HG03066 (cell line): ENCODE measurements at regions not wholly inside any gene's neighbourhood (a gene's known extent, or its start where the extent isn't known, plus 50 kb on each side); places are given as distances from the start of the nearest gene placed in this dataset.

Source experiments
- ATAC-seq: cut with Tn5 transposase; IDR thresholded peaks from one replicate; pipeline ENCODE4 v1.9.1; 2021; ENCODE audit warnings: low read depth; ENCODE audit not compliant: unreplicated experiment

- ATAC-seq = no peak
Observed at GRCh38 chr14:97027256-97027999, 230.2 kb downstream of the VRK1 start.

GRCh38 chr14:97028382-97028781, 231.2 kb downstream of the VRK1 start:
- ATAC-seq = no peak

DNA sequence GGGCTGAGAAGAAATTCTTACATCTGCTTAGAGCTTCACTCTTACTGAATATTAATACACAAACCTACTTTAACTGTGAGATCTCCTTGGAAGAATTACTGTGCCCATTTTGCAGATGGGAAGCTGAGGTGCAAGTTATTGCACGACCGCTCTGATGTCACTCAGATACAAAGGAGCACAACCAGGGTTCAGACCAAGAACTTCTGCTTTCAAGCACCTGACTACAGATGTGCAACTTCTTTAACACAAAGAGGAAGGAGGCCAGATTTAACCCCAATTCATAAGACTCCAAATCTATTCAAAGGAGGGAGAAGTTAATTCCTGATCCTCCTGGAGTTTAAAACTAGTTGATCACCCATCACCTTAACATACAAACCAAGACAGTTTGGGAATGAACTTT, 232.6 kb downstream of the VRK1 start:
- no peak for ATAC-seq

GRCh38 chr14:97031530-97031929, 234.3 kb downstream of the VRK1 start:
- no peak for ATAC-seq

- ATAC-seq = no peak
Observed at GRCh38 chr14:97033556-97034081, 236.4 kb downstream of the VRK1 start.

DNA sequence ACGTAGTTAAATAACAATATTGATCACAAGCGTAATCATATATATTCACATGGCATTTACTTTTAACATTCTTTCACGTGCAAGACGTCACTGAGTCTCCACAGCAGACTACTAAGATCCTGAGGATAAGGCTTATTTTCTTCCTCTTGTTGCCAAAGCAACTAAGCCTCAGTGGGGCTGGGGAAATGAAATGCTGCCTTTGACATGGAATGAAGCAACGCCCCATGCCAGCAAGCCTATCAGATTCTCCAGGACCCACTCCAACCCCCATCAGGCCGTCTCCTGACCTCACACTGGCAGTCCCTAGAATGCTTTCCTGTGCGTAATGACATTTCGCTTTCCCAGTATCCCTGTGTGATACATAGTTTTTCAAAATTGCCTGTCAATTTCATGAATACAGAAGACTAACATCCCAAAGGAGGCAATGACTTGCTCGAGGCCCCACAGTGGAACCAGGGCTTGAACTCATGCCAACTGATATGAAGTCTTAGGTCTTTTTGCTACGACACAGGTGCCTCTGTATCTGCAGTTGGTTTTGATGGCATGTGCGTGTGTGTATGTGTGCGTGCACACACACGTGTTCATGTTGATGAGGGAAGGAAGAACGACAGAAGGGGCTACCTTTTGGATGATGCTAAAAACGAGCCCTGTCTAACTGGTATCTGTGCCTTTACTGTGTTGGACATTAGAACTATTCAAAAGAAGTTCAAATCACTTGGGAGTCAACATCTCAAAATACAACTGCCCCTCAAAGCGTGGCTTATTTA, 239.1 kb downstream of the VRK1 start:
- no peak for ATAC-seq

GRCh38 chr14:97039717-97040363, 242.7 kb downstream of the VRK1 start:
- ATAC-seq = no peak

DNA sequence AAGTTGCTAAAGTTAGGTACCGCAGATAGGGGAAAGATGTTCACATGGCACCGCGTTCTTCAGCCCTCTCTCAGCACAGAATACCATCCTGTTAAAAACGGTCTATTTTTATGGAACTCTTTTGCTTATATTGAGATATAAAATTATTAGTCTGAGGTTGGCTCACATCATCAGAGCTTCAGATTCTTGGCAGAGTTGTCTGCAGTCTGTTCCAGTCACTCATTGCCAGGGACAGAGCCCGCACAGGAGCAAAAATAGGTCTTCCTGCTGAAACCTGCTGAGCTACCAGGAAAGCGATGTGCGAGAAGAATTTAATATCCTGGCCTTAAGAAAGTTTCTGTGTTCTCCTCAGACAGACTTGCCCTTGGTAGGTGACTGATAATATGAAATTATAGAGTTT, 249.8 kb downstream of the VRK1 start:
- no peak for ATAC-seq

DNA sequence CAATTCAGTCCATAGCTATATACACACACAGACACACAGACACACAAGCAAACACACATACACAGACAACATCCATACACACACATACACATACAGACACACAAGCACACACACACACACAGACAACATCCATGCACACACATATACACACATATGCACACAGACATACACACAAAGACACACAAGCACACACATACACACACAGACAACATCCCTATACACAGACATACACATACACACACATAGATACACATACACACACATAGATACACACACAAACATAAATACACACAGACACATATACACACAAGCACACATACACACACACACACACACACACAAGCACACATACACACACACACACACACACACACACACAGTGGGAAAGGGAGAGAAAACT, 254.8 kb downstream of the VRK1 start:
- ATAC-seq = no peak

- no peak for ATAC-seq
Observed at GRCh38 chr14:97053941-97054340, 256.8 kb downstream of the VRK1 start.

- ATAC-seq = no peak
Observed at GRCh38 chr14:97055355-97055754, 258.2 kb downstream of the VRK1 start.

GRCh38 chr14:97056086-97056485, 258.9 kb downstream of the VRK1 start:
- no peak for ATAC-seq

- ATAC-seq = no peak
Observed at GRCh38 chr14:97057238-97058073, 260.3 kb downstream of the VRK1 start.

DNA sequence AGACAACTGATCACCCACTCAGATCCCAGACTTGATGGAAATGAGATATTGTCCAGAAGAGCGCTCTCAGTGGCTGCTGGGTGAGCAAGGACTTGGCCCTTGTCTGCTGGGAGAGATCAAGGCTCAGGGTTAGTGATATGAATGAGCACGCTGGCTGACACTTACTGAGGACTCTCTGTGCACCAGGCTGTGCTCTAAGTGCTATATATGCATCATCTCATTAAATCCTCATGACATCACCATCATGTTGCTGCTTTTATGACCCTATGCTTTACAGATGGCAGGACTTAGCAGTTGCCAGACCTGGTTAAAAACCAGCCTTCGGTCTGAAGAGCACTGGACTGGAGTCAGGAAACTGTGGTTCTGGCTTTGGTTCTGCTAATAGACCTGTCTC, 260.9 kb downstream of the VRK1 start:
- ATAC-seq = no peak

DNA sequence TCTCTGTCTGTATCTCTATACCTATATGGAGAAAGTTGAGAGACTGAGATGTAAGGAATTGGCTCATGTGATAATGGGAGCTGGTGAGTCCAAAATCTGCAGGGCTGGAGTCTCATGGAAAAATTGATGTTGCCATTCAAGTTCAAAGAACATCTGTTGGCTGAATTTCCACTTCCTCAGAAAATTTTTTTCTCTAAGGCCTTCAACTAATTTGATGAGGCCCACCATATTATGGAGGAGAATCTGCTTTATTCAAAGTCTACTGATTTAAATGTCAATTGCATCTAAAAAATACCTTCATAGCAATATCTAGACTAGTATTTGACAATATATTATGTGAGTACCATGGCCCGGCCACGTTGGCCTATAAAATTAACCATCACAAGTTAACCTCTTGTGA, 261.4 kb downstream of the VRK1 start:
- no peak for ATAC-seq

- ATAC-seq = no peak
Observed at GRCh38 chr14:97061198-97061597, 264.0 kb downstream of the VRK1 start.

- ATAC-seq = no peak
Observed at GRCh38 chr14:97061714-97062113, 264.5 kb downstream of the VRK1 start.

- no peak for ATAC-seq
Observed at GRCh38 chr14:97065305-97066067, 268.3 kb downstream of the VRK1 start.

DNA sequence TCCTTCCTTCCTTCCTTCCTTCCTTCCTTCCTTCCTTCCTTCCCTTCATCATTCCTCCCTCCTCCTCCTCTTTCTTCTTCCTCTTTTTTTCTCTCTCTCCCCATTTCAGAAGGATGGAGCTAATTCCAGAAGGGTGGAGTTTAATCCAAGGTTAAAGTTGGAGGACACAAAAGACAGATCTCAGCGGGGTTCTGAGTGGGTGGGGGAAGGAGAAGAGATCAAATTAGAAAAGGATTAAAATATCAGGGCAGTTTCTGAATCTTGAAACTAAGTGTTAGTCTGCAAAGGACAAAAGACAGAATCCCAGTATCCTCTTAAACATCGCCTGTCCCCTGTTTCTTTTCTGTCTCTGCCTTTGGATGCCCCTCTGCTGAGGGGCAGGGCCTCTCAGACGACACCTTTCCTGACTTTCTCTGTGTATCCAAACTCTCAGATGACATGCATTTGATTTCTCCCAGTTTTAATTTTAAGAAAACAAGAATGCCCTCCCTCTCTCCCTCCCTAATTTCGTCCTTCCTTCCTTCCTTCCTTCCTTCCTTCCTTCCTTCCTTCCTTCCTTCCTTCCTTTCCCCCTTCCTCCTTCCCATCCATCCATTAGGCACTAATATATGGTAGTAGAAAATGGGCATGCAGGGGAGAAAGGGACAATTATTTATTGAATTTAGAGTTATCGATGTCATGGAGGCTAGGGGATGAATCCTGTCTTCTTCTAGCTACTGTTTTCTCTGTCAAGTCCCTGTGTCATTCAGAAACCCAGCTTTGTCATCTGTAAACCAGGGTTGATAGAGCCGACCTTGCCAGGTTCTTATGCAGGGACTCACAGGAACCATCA, 269.1 kb downstream of the VRK1 start:
- ATAC-seq = no peak
